Left forelimb (tissue), 1 donor: ENCODE measurements at regions not wholly inside any gene's neighbourhood (a gene's known extent, or its start where the extent isn't known, plus 50 kb on each side); places are given as distances from the start of the nearest gene placed in this dataset.

Experiments
- DNase-seq: peaks from one replicate; pipeline ENCODE4 v3.0.0-alpha.2; 2018; ENCODE audit warnings: low spot score

GRCh38 chr1:30514137-30514654, 209.2 kb downstream of the MATN1 start:
- DNase-seq = peak; percentile 34

GRCh38 chr1:30513396-30514136, 209.8 kb downstream of the MATN1 start:
- DNase-seq = peak; percentile 44

GRCh38 chr1:30512914-30513265, 210.5 kb downstream of the MATN1 start:
- DNase-seq = peak; percentile 36

- DNase-seq = peak; percentile 55
Observed at GRCh38 chr1:30511991-30512913, 211.1 kb downstream of the MATN1 start.

DNA sequence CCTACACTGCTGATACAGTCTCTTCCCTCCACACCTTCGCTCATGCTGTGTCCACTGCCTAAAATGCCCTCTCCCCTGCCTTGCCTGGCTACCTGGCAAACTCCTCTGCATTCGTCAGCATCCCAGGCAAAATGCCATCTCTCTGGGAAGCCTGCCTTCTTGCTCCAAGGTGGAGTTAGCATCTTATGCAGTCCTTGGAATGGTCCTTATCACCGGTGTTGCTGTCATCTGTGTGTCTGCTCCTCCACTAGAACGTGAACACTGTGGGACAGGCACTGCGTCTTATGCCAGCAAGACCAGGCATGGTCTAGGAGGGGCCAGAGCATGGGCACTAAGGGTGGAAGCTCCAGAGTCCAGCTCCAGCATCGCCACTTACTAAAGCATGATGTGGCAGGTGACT, 211.8 kb downstream of the MATN1 start:
- DNase-seq = peak; percentile 31

DNA sequence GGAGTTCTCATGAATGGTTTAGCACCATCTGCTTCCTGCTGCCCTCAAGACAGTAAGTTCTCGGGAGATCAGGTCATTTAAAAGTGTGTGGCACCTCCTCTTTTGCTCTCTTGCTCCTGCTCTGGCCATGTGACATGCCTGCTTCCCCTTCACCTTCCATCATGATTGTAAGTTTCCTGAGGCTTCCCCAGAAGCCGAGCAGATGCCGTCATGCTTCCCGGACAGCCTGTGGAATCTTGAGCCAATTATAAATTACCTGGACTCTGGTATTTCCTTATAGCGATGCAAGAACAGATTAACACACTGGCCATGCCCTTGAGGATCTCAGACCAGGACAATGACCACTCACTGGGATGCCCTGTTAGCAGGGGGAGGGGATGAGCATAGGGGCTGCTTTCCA, 212.3 kb downstream of the MATN1 start:
- DNase-seq = peak; percentile 15

GRCh38 chr1:30509670-30510069, 213.7 kb downstream of the MATN1 start:
- no peak for DNase-seq

GRCh38 chr1:30508611-30509010, 214.8 kb downstream of the MATN1 start:
- DNase-seq = no peak

DNA sequence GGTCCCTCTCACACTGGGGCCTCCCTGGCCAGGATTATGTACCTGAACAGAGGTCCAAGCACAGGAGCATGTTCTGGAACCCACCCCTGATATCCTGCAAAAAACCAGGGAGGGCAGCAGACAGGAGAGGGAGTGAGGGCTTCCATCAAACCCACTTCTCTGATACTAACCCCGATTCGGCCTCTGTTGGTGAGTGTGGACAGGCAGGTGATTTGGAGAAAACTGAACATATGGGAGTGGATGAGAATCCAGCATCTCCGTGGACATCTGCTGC, 215.3 kb downstream of the MATN1 start:
- DNase-seq = no peak

DNA sequence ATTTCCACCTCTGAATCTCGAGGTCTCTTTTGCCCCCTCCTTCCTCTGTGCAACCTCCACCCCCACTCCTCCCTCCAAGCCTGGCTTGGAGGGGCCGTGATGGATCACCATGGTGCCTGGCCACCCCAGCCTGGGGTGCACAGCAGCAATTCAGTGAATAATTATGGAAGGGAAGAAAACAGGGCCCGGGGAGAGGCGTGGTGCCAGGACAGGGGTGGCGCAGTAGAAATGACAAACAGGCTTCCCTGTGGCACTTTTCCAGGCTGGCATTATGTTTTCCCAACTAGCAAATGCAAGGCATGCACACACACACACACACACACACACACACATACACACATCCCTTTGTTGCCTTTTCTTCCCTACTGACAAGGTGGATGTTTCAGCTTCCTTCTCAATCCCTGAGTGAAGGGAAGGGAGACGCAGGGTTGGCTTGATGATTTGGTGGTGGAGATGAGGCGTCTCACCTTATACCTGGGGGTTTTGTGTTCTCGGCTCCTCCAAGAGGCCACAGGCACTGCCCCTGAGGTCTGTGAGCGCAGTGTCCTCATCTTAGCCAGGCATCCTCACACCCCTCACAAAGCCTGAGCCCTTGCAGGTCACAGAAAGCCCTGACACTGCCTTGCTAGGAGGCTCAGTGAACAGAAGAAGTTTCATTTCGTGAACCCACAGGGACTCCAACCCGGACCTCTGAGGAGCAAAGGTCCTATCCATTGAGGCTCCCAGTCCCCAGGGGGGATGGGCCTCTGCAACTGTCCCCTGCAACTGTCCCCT, 215.8 kb downstream of the MATN1 start:
- no peak for DNase-seq

DNA sequence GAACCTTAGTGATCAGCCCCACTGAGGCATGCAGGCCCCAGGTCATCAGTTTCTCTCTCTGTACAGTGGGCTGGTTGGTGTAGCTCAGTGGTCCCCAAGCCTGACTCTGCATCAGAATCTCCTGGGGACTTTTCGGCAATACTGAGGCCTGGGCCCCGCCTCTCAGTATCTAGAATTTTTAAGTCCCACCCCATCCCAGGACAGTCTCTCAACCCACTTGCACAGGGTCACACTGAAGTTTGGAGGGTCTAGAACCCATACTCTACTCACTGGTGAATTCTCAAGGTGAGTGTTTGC, 216.4 kb downstream of the MATN1 start:
- no peak for DNase-seq

DNA sequence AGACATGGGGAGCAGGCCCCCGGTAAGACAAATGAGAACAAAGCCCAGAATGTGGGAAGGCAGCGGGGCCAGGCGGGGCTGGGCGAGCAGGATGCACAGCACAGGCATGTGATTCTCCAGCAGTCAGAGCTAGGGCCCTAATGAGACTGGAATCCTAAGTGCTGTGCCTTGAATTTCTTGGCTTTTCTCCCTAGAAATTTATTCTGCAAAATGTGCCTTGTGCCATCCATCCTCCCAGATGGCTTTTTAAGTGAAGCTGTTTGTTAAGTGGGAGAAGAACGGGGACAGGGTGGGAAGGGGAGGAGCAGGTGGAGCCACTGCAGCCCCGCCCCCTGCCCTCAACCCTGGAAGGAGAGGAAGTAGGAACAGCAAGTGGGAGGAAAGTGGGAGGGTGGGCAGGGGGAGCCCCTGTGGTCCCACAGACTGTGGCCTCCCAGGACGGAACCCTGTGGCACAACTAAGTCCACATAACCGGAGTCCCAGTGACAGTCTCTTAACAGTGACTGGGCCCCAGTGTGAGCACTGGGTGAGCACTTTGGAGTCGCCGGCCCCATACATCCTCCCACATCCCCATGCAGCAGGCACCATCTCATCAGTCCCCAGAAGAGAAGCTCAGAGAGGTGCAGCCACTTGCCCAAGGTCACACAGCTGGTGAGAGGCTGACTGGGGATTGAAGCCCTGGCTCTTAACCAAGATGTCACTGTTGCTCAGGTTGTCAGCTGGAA, 216.9 kb downstream of the MATN1 start:
- no peak for DNase-seq

DNA sequence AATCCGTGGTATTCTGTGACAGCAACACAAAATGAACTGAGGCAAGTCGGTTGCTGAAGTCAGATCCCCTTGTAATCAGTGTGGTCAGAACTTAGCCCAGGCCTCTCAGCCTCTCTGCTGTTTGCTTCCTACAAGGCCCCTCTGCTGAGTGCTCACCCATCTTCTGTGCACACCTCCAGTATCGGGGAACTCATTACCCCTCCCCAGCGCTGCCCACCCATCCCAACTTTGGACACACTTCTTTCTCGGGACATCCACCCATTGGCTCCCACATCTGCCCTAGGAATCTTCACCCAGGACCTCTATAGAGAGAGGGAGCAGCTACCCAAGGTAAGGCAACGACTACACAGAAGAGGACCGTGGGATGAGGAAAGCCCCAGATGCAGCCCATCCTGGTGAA, 217.5 kb downstream of the MATN1 start:
- no peak for DNase-seq

DNA sequence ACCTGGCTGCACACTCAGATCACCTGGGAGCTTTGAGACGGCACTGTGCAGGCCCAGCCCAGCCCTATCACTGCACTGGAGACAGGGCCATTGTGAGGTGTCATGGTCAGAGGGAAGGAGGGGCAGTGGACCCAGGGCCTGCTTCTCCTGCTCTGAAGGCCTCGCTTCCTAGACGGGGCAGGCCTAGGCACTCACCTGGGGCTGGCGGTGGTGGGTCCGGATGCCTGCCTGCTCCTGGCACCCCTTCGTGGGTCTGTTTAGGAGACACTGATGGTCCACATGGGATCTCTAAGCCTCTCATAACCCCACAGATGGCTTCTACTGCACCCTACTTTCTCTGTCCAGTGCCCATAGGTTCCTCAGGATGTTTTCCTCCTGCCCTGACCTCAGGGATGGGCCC, 230.9 kb downstream of the MATN1 start:
- DNase-seq = no peak

DNA sequence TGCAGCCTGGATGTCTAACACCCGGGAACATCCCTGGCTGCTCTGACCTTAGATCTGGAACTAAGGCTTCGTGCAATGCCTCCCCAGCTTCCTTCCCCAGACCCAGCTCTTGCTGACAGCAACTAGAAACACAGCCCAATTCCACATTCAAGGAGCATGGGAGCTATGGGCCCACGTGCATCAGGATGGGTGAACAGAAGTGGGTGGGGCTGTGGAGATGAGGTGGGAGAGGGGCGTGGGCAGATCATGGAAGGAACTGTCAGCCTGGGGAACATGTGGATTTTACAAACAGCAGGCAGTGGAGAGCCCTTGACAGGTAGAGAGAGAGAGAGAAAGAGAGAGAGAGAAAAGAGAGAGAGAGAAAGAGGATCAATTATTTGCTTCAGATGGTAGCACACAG, 231.6 kb downstream of the MATN1 start:
- no peak for DNase-seq

- DNase-seq = no peak
Observed at GRCh38 chr1:30490554-30491053, 232.8 kb downstream of the MATN1 start.

DNA sequence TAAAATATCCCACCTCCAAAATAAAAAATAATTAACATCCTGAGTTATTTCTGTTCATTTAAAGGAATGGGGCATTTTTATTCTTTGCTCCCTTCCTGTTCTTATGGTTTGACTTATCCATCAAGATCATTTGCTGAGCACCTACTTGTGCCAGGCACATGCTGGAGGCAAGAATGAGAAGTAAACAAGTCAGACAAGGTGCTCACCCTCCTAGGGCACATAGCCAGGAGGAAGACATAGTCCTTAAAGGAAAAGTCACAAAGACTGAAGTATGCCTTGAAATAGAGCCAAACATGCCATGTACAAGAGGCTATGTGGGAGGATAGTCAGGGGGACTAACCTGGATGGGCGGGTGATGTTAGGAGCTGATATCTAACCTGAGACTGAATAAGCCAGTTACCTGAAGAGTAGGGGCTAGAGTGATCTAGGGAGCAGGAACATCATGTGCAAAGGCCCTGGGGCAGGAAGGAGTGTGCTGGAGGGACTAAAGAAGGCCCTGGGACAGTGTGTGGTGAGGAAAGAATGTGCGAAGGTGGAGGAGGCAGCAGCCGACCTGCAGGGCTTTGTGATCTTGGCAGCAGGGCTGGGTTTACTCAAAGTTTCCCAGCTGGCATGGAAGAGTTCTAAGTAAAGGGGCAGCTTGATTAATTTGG, 233.5 kb downstream of the MATN1 start:
- no peak for DNase-seq

DNA sequence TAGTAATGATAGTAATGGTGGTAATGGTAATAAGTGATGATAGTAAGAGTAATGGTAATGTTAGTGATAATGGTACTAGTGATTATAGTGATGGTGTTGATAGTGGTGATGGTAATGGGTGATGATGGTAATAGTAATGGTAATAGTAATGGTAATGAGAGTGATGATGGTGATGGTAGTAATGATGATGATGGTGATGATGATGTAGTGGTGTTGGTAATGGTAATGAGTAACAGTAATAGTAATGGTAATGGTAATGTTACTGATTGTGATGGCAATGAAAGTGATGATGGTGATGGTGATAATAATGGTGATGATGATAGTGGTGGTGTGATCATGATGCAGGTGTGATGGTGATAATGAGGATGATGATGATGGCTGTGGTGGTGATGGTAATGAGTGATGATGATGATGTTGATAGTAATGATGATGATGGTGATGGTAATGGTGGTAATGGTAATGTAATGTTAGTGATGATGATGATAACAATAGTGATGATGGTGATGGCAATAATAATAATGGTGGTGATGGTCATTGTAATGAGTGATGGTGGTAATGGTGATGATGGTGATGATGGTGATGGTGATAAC, 235.0 kb downstream of the MATN1 start:
- no peak for DNase-seq

DNA sequence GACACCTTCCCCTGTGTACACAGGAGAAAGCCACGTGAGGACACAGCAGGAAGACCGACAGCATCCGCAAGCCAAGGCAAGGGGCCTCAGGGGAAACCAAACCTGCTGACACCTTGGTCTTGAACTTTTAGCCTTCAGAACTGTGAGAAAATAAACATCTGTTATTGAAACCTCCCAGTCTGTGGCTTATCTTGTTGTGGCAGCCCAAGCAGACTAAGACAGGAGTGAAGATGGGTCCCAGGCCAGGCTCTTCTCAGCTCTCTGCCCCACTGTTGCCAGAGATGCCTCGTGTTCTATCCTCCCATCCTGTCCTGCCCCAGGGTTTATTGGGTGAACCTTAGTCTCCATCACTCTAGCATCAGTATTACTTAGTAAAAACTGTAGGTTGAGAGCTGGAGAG, 236.3 kb downstream of the MATN1 start:
- DNase-seq = peak; percentile 17

GRCh38 chr1:30485072-30485471, 238.3 kb downstream of the MATN1 start:
- DNase-seq = no peak

DNA sequence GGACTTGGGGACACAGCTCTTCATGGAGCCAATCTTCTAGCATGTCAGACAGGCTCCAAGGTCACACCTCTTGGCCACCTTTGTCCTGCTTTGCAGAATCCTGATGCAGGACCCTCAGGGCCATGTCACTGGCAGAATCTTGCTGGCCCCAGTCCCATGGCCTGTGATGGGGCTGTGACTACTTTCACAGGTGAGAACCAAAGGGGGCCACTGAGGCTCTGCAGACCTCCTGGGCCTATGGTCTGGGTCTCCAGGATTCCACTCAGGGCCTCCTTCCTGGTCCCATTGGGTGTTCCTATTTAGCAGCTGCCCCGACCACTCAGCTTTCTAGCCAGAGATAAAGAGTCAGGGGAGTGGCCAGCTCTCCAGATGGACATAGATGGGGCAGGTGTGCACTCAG, 238.7 kb downstream of the MATN1 start:
- no peak for DNase-seq
